ENCODE measurements at regions not wholly inside any gene's neighbourhood (a gene's known extent, or its start where the extent isn't known, plus 50 kb on each side); places are given as distances from the start of the nearest gene placed in this dataset.

DNA sequence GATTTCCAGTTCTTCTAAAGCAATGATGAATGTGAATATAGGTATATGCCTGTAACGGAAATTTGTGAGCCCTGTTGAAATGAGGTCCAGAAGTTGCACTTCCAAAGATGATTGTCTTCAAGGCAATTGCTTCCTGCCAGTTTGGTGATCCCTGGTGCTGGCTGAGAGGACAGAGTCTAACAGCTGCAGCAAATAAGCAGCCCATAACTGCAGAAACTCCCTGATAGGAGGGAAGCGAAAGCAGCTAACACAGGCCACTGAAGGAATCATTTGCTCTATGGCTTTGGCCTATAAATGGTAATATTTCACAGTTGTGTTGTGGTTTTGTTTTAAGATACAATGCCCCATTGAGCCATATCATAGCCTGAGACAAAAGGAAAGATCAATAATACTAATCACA lies 451.5 kb upstream of the MIR17HG start:
- Histone ChIP-seq H2AFZ (ENCODE audit: insufficient read depth, low read length, poor library complexity) (no peak overlapping the region), H3K9ac (ENCODE audit: low read length) (no peak overlapping the region), H3K4me3 (ENCODE audit: low read depth, low read length) (no peak overlapping the region), H4K8ac (ENCODE audit: low read depth, low read length) (no peak overlapping the region), H3K4ac (ENCODE audit: low read depth, low read length) (no peak overlapping the region), H3K9me3 (ENCODE audit: insufficient read depth, low read depth, low read length) (no peaks in the 10 kb centered on the region), H3K27me3 (ENCODE audit: insufficient read depth, low read length) (no peaks in the 10 kb centered on the region), H4K12ac (ENCODE audit: low read depth, low read length) (no peak overlapping the region), H2BK12ac (ENCODE audit: low read length) (no peak overlapping the region), H3K79me1 (ENCODE audit: low read length) (no peaks in the 10 kb centered on the region), H3K18ac (ENCODE audit: low read length) (no peak overlapping the region), H2AK5ac (ENCODE audit: low read length) (no peak overlapping the region), H3K4me1 (ENCODE audit: control insufficient read depth in 1 of 2, insufficient read depth in 2 of 2, low read length in 2 of 2) (no peaks in the 10 kb centered on the region), H3K79me2 (ENCODE audit: control insufficient read depth, insufficient read depth, low read length, poor library complexity) (no peaks in the 10 kb centered on the region), H3K27ac (ENCODE audit: low read depth, low read length) (no peak overlapping the region), H4K91ac (ENCODE audit: low read depth, low read length) (no peak overlapping the region), H3K36me3 (ENCODE audit: control insufficient read depth in 1 of 2, insufficient read depth in 2 of 2, low read length in 2 of 2) (no peaks in the 10 kb centered on the region), H2BK5ac (ENCODE audit: low read depth, low read length, poor library complexity) (no peak overlapping the region), H3K4me2 (ENCODE audit: low read length) (no peak overlapping the region), H3K14ac (ENCODE audit: low read length) (no peak overlapping the region), H3K23ac (ENCODE audit: low read length) (no peak overlapping the region), H2BK120ac (ENCODE audit: insufficient read depth, low read length, poor library complexity) (no peak overlapping the region)
- DNase-seq, result no peak
- WGBS (ENCODE audit: extremely low coverage, insufficient coverage, insufficient read length), result no CpG with 5 or more reads among the region's 2 CpGs

DNA sequence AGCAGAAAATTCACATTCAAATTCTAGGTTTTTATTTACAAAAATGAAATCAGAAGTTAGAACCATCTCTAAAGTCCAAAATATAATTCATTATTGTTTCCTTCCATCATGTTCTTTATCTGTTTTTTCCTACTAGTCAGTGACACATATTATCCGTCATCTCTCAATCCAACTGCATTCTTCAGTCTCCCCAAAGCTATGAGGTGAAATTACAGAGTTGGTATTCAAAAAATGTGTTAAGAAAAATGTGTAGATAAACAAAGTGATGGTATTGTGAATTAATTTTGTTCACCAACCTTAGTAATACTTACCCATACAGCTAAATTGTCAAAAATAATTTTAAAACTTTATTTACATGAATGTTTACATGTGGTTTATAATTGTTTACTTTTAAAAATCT lies 448.7 kb upstream of the MIR17HG start:
- no peak overlapping the region for H2BK120ac ChIP-seq (ENCODE audit: insufficient read depth, low read length, poor library complexity)
- H3K14ac ChIP-seq (ENCODE audit: low read length), result no peak overlapping the region
- H3K18ac ChIP-seq (ENCODE audit: low read length), result no peak overlapping the region
- no peak overlapping the region for H3K4me2 ChIP-seq (ENCODE audit: low read length)
- no peak overlapping the region for H3K4ac ChIP-seq (ENCODE audit: low read depth, low read length)
- no peak overlapping the region for H3K9ac ChIP-seq (ENCODE audit: low read length)
- no CpG with 5 or more reads among the region's 1 CpG for WGBS (ENCODE audit: extremely low coverage, insufficient coverage, insufficient read length)
- H3K9me3 ChIP-seq (ENCODE audit: insufficient read depth, low read depth, low read length), result no peaks in the 10 kb centered on the region
- no peak overlapping the region for H3K4me3 ChIP-seq (ENCODE audit: low read depth, low read length)
- no peak overlapping the region for H4K8ac ChIP-seq (ENCODE audit: low read depth, low read length)
- H3K23ac ChIP-seq (ENCODE audit: low read length), result no peak overlapping the region
- H3K79me2 ChIP-seq (ENCODE audit: control insufficient read depth, insufficient read depth, low read length, poor library complexity), result no peaks in the 10 kb centered on the region
- H3K36me3 ChIP-seq (ENCODE audit: control insufficient read depth in 1 of 2, insufficient read depth in 2 of 2, low read length in 2 of 2), result no peaks in the 10 kb centered on the region
- H3K27ac ChIP-seq (ENCODE audit: low read depth, low read length), result no peak overlapping the region
- no peak for DNase-seq
- H2AK5ac ChIP-seq (ENCODE audit: low read length), result no peak overlapping the region
- H4K12ac ChIP-seq (ENCODE audit: low read depth, low read length), result no peak overlapping the region
- no peak overlapping the region for H2BK5ac ChIP-seq (ENCODE audit: low read depth, low read length, poor library complexity)
- H3K79me1 ChIP-seq (ENCODE audit: low read length), result no peaks in the 10 kb centered on the region
- H2BK12ac ChIP-seq (ENCODE audit: low read length), result no peak overlapping the region
- no peaks in the 10 kb centered on the region for H3K27me3 ChIP-seq (ENCODE audit: insufficient read depth, low read length)
- no peak overlapping the region for H2AFZ ChIP-seq (ENCODE audit: insufficient read depth, low read length, poor library complexity)
- no peaks in the 10 kb centered on the region for H3K4me1 ChIP-seq (ENCODE audit: control insufficient read depth in 1 of 2, insufficient read depth in 2 of 2, low read length in 2 of 2)
- no peak overlapping the region for H4K91ac ChIP-seq (ENCODE audit: low read depth, low read length)

DNA sequence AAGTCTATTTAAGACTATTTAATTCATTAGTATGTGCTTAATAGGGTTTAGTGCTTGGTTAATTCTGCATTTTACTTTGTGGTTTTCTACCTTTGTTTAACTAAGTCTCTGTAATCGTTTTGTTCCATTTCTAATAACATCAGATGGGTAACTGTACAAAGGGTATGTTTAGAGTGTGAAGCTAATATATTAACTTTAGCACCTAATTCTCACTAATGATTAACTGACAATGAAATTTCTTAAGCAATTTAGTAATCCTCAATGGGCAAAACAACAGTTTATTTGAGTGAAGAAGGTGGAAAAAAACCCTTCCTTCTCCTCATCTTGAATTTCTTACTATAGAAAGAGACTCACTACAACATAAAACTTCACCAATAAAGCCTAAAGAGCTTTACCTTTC lies 448.1 kb upstream of the MIR17HG start:
- DNase-seq, result no peak
- Histone ChIP-seq H3K36me3 (ENCODE audit: control insufficient read depth in 1 of 2, insufficient read depth in 2 of 2, low read length in 2 of 2) (no peaks in the 10 kb centered on the region), H2AK5ac (ENCODE audit: low read length) (no peak overlapping the region), H3K4ac (ENCODE audit: low read depth, low read length) (no peak overlapping the region), H2BK120ac (ENCODE audit: insufficient read depth, low read length, poor library complexity) (no peak overlapping the region), H4K91ac (ENCODE audit: low read depth, low read length) (no peak overlapping the region), H2AFZ (ENCODE audit: insufficient read depth, low read length, poor library complexity) (no peak overlapping the region), H3K79me2 (ENCODE audit: control insufficient read depth, insufficient read depth, low read length, poor library complexity) (no peaks in the 10 kb centered on the region), H3K23ac (ENCODE audit: low read length) (no peak overlapping the region), H3K79me1 (ENCODE audit: low read length) (no peaks in the 10 kb centered on the region), H3K27ac (ENCODE audit: low read depth, low read length) (no peak overlapping the region), H3K4me1 (ENCODE audit: control insufficient read depth in 1 of 2, insufficient read depth in 2 of 2, low read length in 2 of 2) (no peaks in the 10 kb centered on the region), H4K12ac (ENCODE audit: low read depth, low read length) (no peak overlapping the region), H3K9me3 (ENCODE audit: insufficient read depth, low read depth, low read length) (no peaks in the 10 kb centered on the region), H3K27me3 (ENCODE audit: insufficient read depth, low read length) (no peaks in the 10 kb centered on the region), H3K9ac (ENCODE audit: low read length) (no peak overlapping the region), H4K8ac (ENCODE audit: low read depth, low read length) (no peak overlapping the region), H3K14ac (ENCODE audit: low read length) (no peak overlapping the region), H2BK5ac (ENCODE audit: low read depth, low read length, poor library complexity) (no peak overlapping the region), H3K18ac (ENCODE audit: low read length) (no peak overlapping the region), H3K4me3 (ENCODE audit: low read depth, low read length) (no peak overlapping the region), H2BK12ac (ENCODE audit: low read length) (no peak overlapping the region), H3K4me2 (ENCODE audit: low read length) (no peak overlapping the region)
- no CpG with 5 or more reads among the region's 1 CpG for WGBS (ENCODE audit: extremely low coverage, insufficient coverage, insufficient read length)

DNA sequence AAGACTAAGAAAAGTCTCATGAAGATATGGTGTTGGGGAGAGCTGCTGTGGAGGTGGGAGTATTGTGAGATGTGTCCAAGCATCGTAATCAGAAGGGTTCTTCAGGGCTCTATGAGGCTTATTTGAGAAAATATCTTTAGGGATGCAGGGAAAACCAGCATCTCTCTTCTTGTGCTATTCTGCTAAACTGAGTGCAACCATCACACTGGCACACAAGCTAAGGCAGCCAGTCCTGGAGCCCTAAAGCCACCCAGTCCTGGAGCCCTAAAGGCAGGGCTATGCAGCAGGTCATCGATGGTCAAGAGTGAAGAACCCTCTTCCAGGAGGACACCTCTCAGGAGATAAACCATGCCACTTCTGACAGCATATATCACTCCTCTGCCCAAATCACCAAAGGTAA lies 445.2 kb upstream of the MIR17HG start:
- Histone ChIP-seq H3K9ac (ENCODE audit: low read length) (no peak overlapping the region), H2AFZ (ENCODE audit: insufficient read depth, low read length, poor library complexity) (no peak overlapping the region), H3K9me3 (ENCODE audit: insufficient read depth, low read depth, low read length) (peaks cover 1% of the 10 kb centered on the region), H3K36me3 (ENCODE audit: control insufficient read depth in 1 of 2, insufficient read depth in 2 of 2, low read length in 2 of 2) (no peaks in the 10 kb centered on the region), H3K79me2 (ENCODE audit: control insufficient read depth, insufficient read depth, low read length, poor library complexity) (no peaks in the 10 kb centered on the region), H3K23ac (ENCODE audit: low read length) (no peak overlapping the region), H2AK5ac (ENCODE audit: low read length) (no peak overlapping the region), H3K4me3 (ENCODE audit: low read depth, low read length) (no peak overlapping the region), H3K14ac (ENCODE audit: low read length) (no peak overlapping the region), H3K4me2 (ENCODE audit: low read length) (no peak overlapping the region), H3K4me1 (ENCODE audit: control insufficient read depth in 1 of 2, insufficient read depth in 2 of 2, low read length in 2 of 2) (no peaks in the 10 kb centered on the region), H2BK12ac (ENCODE audit: low read length) (no peak overlapping the region), H4K91ac (ENCODE audit: low read depth, low read length) (no peak overlapping the region), H2BK5ac (ENCODE audit: low read depth, low read length, poor library complexity) (no peak overlapping the region), H3K18ac (ENCODE audit: low read length) (no peak overlapping the region), H3K4ac (ENCODE audit: low read depth, low read length) (no peak overlapping the region), H3K79me1 (ENCODE audit: low read length) (no peaks in the 10 kb centered on the region), H4K8ac (ENCODE audit: low read depth, low read length) (no peak overlapping the region), H2BK120ac (ENCODE audit: insufficient read depth, low read length, poor library complexity) (no peak overlapping the region), H3K27ac (ENCODE audit: low read depth, low read length) (no peak overlapping the region), H4K12ac (ENCODE audit: low read depth, low read length) (no peak overlapping the region), H3K27me3 (ENCODE audit: insufficient read depth, low read length) (no peaks in the 10 kb centered on the region)
- no peak for DNase-seq
- WGBS (ENCODE audit: extremely low coverage, insufficient coverage, insufficient read length), result no CpG with 5 or more reads among the region's 2 CpGs

All from trophoblast cell (in vitro differentiated cells and primary cell).